H9 (cell line): ENCODE measurements at regions not wholly inside any gene's neighbourhood (a gene's known extent, or its start where the extent isn't known, plus 50 kb on each side); places are given as distances from the start of the nearest gene placed in this dataset.

Source experiments
- DNase-seq: peaks from one replicate; pipeline ENCODE4 v3.0.0-alpha.2; 2017
- H2AFZ ChIP-seq: one replicate; pipeline ENCODE4 v1.6.1; 2013; ENCODE audit warnings: mild to moderate bottlenecking, low read length, control low read depth, moderate library complexity
- H2AK5ac ChIP-seq: 2 replicates; pipeline ENCODE4 v1.6.1; 2013; ENCODE audit warnings: low read length, control low read depth, mixed read lengths; ENCODE audit not compliant: insufficient read length
- H2BK120ac ChIP-seq: one replicate; pipeline ENCODE4 v1.6.1; 2013; ENCODE audit warnings: low read depth, mild to moderate bottlenecking, low read length, control low read depth, inconsistent platforms; ENCODE audit not compliant: poor library complexity, severe bottlenecking
- H2BK12ac ChIP-seq: 2 replicates; pipeline ENCODE4 v1.6.1; 2013; ENCODE audit warnings: low read length, control low read depth, mixed read lengths, low read depth; ENCODE audit not compliant: insufficient read length
- H2BK15ac ChIP-seq: 2 replicates; pipeline ENCODE4 v1.6.1; 2013; ENCODE audit warnings: low read depth, low read length, control low read depth
- H2BK20ac ChIP-seq: one replicate; pipeline ENCODE4 v1.6.1; 2013; ENCODE audit warnings: low read depth, mild to moderate bottlenecking, low read length, control low read depth, inconsistent platforms; ENCODE audit not compliant: poor library complexity, severe bottlenecking
- H2BK5ac ChIP-seq: 2 replicates; pipeline ENCODE4 v1.6.1; 2013; ENCODE audit warnings: low read length, control low read depth, mixed read lengths; ENCODE audit not compliant: insufficient read length
- H3K14ac ChIP-seq: 2 replicates; pipeline ENCODE4 v1.6.1; 2013; ENCODE audit warnings: low read length, control low read depth; ENCODE audit not compliant: insufficient read depth
- H3K18ac ChIP-seq: 2 replicates; pipeline ENCODE4 v1.6.1; 2013; ENCODE audit warnings: low read depth, mild to moderate bottlenecking, mixed read lengths, low read length, control low read depth; ENCODE audit not compliant: insufficient read length
- H3K23ac ChIP-seq: 2 replicates; pipeline ENCODE4 v1.6.1; 2013; ENCODE audit warnings: low read length, control low read depth, mixed read lengths, low read depth; ENCODE audit not compliant: insufficient read length
- H3K23me2 ChIP-seq: 2 replicates; pipeline ENCODE4 v1.6.1; 2013; ENCODE audit warnings: low read depth, mild to moderate bottlenecking, mixed read lengths, low read length, control low read depth; ENCODE audit not compliant: insufficient read length, poor library complexity, severe bottlenecking
- H3K27ac ChIP-seq: 2 replicates; pipeline ENCODE4 v1.5.1; 2013; ENCODE audit warnings: low read length, control low read depth, mixed read lengths, low read depth; ENCODE audit not compliant: insufficient read length
- H3K27me3 ChIP-seq: 2 replicates; pipeline ENCODE4 v1.6.1; 2013; ENCODE audit warnings: low read length, control low read depth, inconsistent platforms; ENCODE audit not compliant: insufficient read depth
- H3K4ac ChIP-seq: 2 replicates; pipeline ENCODE4 v1.6.1; 2013; ENCODE audit warnings: low read depth, mild to moderate bottlenecking, control low read depth, inconsistent platforms, low read length, moderate library complexity
- H3K4me1 ChIP-seq: 2 replicates; pipeline ENCODE4 v1.6.1; 2013; ENCODE audit warnings: low read length, control low read depth, inconsistent platforms; ENCODE audit not compliant: insufficient read depth
- H3K4me2 ChIP-seq: 2 replicates; pipeline ENCODE4 v1.6.1; 2013; ENCODE audit warnings: low read length, control low read depth, mixed read lengths; ENCODE audit not compliant: insufficient read length, insufficient read depth
- H3K56ac ChIP-seq: 2 replicates; pipeline ENCODE4 v1.6.1; 2013; ENCODE audit warnings: low read depth, mild to moderate bottlenecking, mixed read lengths, low read length, control low read depth; ENCODE audit not compliant: insufficient read length
- H3K79me1 ChIP-seq: 2 replicates; pipeline ENCODE4 v1.6.1; 2013; ENCODE audit warnings: low read depth, mild to moderate bottlenecking, moderate library complexity, low read length, control low read depth, inconsistent platforms; ENCODE audit not compliant: insufficient read depth, poor library complexity, severe bottlenecking
- H3K79me2 ChIP-seq: 2 replicates; pipeline ENCODE4 v1.6.1; 2013; ENCODE audit warnings: low read length, control low read depth, inconsistent platforms; ENCODE audit not compliant: insufficient read depth
- H3K9ac ChIP-seq: 2 replicates; pipeline ENCODE4 v1.6.1; 2013; ENCODE audit warnings: low read length, control low read depth, mixed read lengths; ENCODE audit not compliant: insufficient read length; ENCODE audit errors: extremely low read depth
- H3K9me3 ChIP-seq: one replicate; pipeline ENCODE4 v1.6.1; 2013; ENCODE audit warnings: low read depth, low read length, inconsistent platforms; ENCODE audit not compliant: control insufficient read depth
- H3T11ph ChIP-seq: one replicate; pipeline ENCODE4 v1.6.1; 2013; ENCODE audit warnings: mild to moderate bottlenecking, low read length, control low read depth, inconsistent platforms
- H4K20me1 ChIP-seq: one replicate; pipeline ENCODE4 v1.6.1; 2013; ENCODE audit not compliant: control insufficient read depth, insufficient read length, insufficient read depth
- H4K5ac ChIP-seq: 2 replicates; pipeline ENCODE4 v1.6.1; 2013; ENCODE audit warnings: low read depth, mild to moderate bottlenecking, mixed read lengths, low read length, control low read depth; ENCODE audit not compliant: insufficient read length
- H4K8ac ChIP-seq: replicated peaks from 2 replicates; pipeline ENCODE4 v1.6.1; 2013; ENCODE audit warnings: low read length, control low read depth, mixed read lengths, low read depth; ENCODE audit not compliant: insufficient read length
- H4K91ac ChIP-seq: 2 replicates; pipeline ENCODE4 v1.6.1; 2013; ENCODE audit warnings: low read depth, mild to moderate bottlenecking, moderate library complexity, mixed read lengths, low read length, control low read depth; ENCODE audit not compliant: insufficient read length
- H3K27ac Mint-ChIP-seq, 3 experiments: 2 replicates in 2 of 3; 3 replicates in 1 of 3; pipeline ENCODE4 v1.8.0; 2020 to 2021; ENCODE audit warnings: mixed read lengths in 3 of 3, mild to moderate bottlenecking in 1 of 3, moderate library complexity in 1 of 3
- H3K27me3 Mint-ChIP-seq: 2 replicates; pipeline ENCODE4 v1.8.0; 2021; ENCODE audit warnings: low read depth, mild to moderate bottlenecking, moderate library complexity, mixed read lengths
- H3K36me3 Mint-ChIP-seq, 3 experiments: 2 replicates in 2 of 3; 3 replicates in 1 of 3; pipeline ENCODE4 v1.8.0; 2020 to 2021; ENCODE audit warnings: low read depth in 3 of 3, mixed read lengths in 3 of 3; ENCODE audit not compliant: insufficient read depth in 1 of 3
- H3K4me1 Mint-ChIP-seq, 2 experiments: 2 replicates each; pipeline ENCODE4 v1.8.0; 2020; ENCODE audit warnings: mixed read lengths in 2 of 2
- H3K4me3 Mint-ChIP-seq, 2 experiments: 2 replicates in 1 of 2; 3 replicates in 1 of 2; pipeline ENCODE4 v1.8.0; 2020 to 2021; ENCODE audit warnings: mild to moderate bottlenecking in 2 of 2, mixed read lengths in 2 of 2, moderate library complexity in 1 of 2
- H3K9me3 Mint-ChIP-seq, 2 experiments: 2 replicates in 1 of 2; 3 replicates in 1 of 2; pipeline ENCODE4 v1.8.0; 2020; ENCODE audit warnings: mild to moderate bottlenecking in 2 of 2, mixed read lengths in 2 of 2, moderate library complexity in 1 of 2
- CTCF ChIP-seq: fragments of 200-600 bp; sonication (generic); conservative IDR thresholded peaks from 3 replicates; pipeline ENCODE4 v1.8.0; 2021; ENCODE audit warnings: antibody characterized with exemption, mild to moderate bottlenecking

GRCh38 chr10:64494901-64495300, 973.7 kb downstream of the REEP3 start:
- Histone ChIP-seq H4K5ac (no peak overlapping the region), H3T11ph (no peak overlapping the region), H3K27me3 (no peaks in the 10 kb centered on the region), H3K27ac (no peak overlapping the region), H2BK5ac (no peak overlapping the region), H2AK5ac (no peak overlapping the region), H3K23ac (no peak overlapping the region), H3K56ac (no peak overlapping the region), H3K4me1 (no peaks in the 10 kb centered on the region), H3K79me1 (no peaks in the 10 kb centered on the region), H2AFZ (no peak overlapping the region), H2BK20ac (no peak overlapping the region), H3K23me2 (no peaks in the 10 kb centered on the region), H2BK120ac (no peak overlapping the region), H4K20me1 (no peaks in the 10 kb centered on the region), H3K4ac (no peak overlapping the region), H3K9me3 (no peaks in the 10 kb centered on the region), H3K9ac (no peak overlapping the region), H3K18ac (no peak overlapping the region), H3K14ac (no peak overlapping the region), H2BK12ac (no peak overlapping the region), H2BK15ac (no peak overlapping the region), H4K91ac (no peak overlapping the region), H3K4me2 (no peak overlapping the region), H3K79me2 (no peaks in the 10 kb centered on the region), H4K8ac (no peak overlapping the region)
- DNase-seq = no peak
- Mint-ChIP-seq H3K9me3 (peaks cover 0 to 2% of the 10 kb centered on the region in 2 experiments; a peak in 4 of 5 replicates), H3K27me3 (no peaks in the 10 kb centered on the region), H3K27ac (no peak overlapping the region), H3K4me3 (no peak overlapping the region), H3K4me1 (peaks cover 3 to 4% of the 10 kb centered on the region in 2 experiments; a peak in 1 of 4 replicates), H3K36me3 (no peaks in the 10 kb centered on the region)
- TF ChIP-seq CTCF = no peak
